ENCODE measurements at regions not wholly inside any gene's neighbourhood (a gene's known extent, or its start where the extent isn't known, plus 50 kb on each side); places are given as distances from the start of the nearest gene placed in this dataset.

- Histone ChIP-seq H3K79me2 (replicated peaks; ENCODE audit: insufficient read depth, low read length) (no peaks in the 10 kb centered on the region), H3K27ac (ENCODE audit: low read length) (no peak overlapping the region), H3K9me2 (ENCODE audit: insufficient read depth, low read length) (no peaks in the 10 kb centered on the region), H3K9ac (ENCODE audit: low read length) (no peak overlapping the region), H3K9me3 (ENCODE audit: low read length) (no peaks in the 10 kb centered on the region), H2AFZ (ENCODE audit: low read depth, low read length) (no peak overlapping the region), H3K36me3 (ENCODE audit: insufficient read depth, low read length) (no peaks in the 10 kb centered on the region), H3K4me3 (ENCODE audit: low read length) (no peak overlapping the region), H3K27me3 (ENCODE audit: insufficient read depth, low read depth, low read length) (no peaks in the 10 kb centered on the region), H3F3A (ENCODE audit: insufficient read depth, low read length, poor library complexity, severe bottlenecking) (no peaks in the 10 kb centered on the region), H4K20me1 (ENCODE audit: insufficient read depth) (no peaks in the 10 kb centered on the region), H3K4me2 (ENCODE audit: low read length) (no peak overlapping the region)
- TF ChIP-seq RAD21 (conservative IDR thresholded peaks at IDR 0.05): no peak
- no peak for TF ChIP-seq REST (IDR thresholded peaks at IDR 0.05; ENCODE audit: borderline replicate concordance)
- TF ChIP-seq EZH2 (IDR thresholded peaks at IDR 0.05; ENCODE audit: borderline replicate concordance, insufficient read depth, low read length, poor library complexity, severe bottlenecking): no peak
- no peak for TF ChIP-seq POLR2AphosphoS5 (IDR thresholded peaks at IDR 0.05)
- no peak for TF ChIP-seq TAF1 (IDR thresholded peaks at IDR 0.05; ENCODE audit: low read depth)
- no peak for TF ChIP-seq SMC3 (conservative IDR thresholded peaks at IDR 0.05; ENCODE audit: poor library complexity)
- no peak for TF ChIP-seq CTCF (IDR thresholded peaks at IDR 0.05; ENCODE audit: poor library complexity, severe bottlenecking)
- no peak for TF ChIP-seq MXI1 (conservative IDR thresholded peaks at IDR 0.05; ENCODE audit: poor library complexity, severe bottlenecking)
- no peak for TF ChIP-seq EP300 (conservative IDR thresholded peaks at IDR 0.05; ENCODE audit: poor library complexity, severe bottlenecking)
Observed at GRCh38 chr14:97200245-97200644, 403.1 kb downstream of the VRK1 start.

DNA sequence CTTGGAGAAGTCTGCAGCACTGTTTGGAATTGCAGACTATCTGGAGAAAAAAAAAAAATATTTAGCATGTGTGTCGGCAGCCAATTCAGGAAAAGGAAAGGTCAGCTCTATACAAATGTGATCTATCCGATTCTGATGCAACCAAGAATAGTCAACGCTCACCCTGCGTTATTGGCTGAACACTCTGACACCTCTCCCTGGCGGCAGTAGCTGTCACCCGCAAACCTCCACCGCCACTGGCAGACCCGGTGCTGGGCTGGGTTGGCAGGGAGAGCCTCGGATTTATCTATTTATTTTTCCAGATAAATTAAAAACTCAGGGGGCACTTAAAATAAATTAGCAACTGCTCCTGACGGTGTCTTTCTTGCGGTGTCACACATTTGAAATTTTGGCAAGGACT, 409.7 kb downstream of the VRK1 start:
- Histone ChIP-seq H3K9me3 (ENCODE audit: low read length) (no peaks in the 10 kb centered on the region), H3K9me2 (ENCODE audit: insufficient read depth, low read length) (no peaks in the 10 kb centered on the region), H3K27ac (ENCODE audit: low read length) (no peak overlapping the region), H3F3A (ENCODE audit: insufficient read depth, low read length, poor library complexity, severe bottlenecking) (no peaks in the 10 kb centered on the region), H3K79me2 (replicated peaks; ENCODE audit: insufficient read depth, low read length) (no peaks in the 10 kb centered on the region), H3K9ac (ENCODE audit: low read length) (no peak overlapping the region), H3K36me3 (ENCODE audit: insufficient read depth, low read length) (no peaks in the 10 kb centered on the region), H2AFZ (ENCODE audit: low read depth, low read length) (no peak overlapping the region), H3K27me3 (ENCODE audit: insufficient read depth, low read depth, low read length) (no peaks in the 10 kb centered on the region), H3K4me3 (ENCODE audit: low read length) (no peak overlapping the region), H4K20me1 (ENCODE audit: insufficient read depth) (no peaks in the 10 kb centered on the region), H3K4me2 (ENCODE audit: low read length) (no peak overlapping the region)
- no peak for TF ChIP-seq TAF1 (IDR thresholded peaks at IDR 0.05; ENCODE audit: low read depth)
- no peak for TF ChIP-seq EZH2 (IDR thresholded peaks at IDR 0.05; ENCODE audit: borderline replicate concordance, insufficient read depth, low read length, poor library complexity, severe bottlenecking)
- TF ChIP-seq REST (IDR thresholded peaks at IDR 0.05; ENCODE audit: borderline replicate concordance): no peak
- no peak for TF ChIP-seq MXI1 (conservative IDR thresholded peaks at IDR 0.05; ENCODE audit: poor library complexity, severe bottlenecking)
- TF ChIP-seq RAD21 (conservative IDR thresholded peaks at IDR 0.05): no peak
- TF ChIP-seq SMC3 (conservative IDR thresholded peaks at IDR 0.05; ENCODE audit: poor library complexity): no peak
- TF ChIP-seq EP300 (conservative IDR thresholded peaks at IDR 0.05; ENCODE audit: poor library complexity, severe bottlenecking): no peak
- TF ChIP-seq CTCF (IDR thresholded peaks at IDR 0.05; ENCODE audit: poor library complexity, severe bottlenecking): no peak
- TF ChIP-seq POLR2AphosphoS5 (IDR thresholded peaks at IDR 0.05): no peak

Data from neural cell (in vitro differentiated cells).